Sigmoid colon (tissue), 6 donors: ENCODE measurements at regions not wholly inside any gene's neighbourhood (a gene's known extent, or its start where the extent isn't known, plus 50 kb on each side); places are given as distances from the start of the nearest gene placed in this dataset.

Experiments
- DNase-seq: peaks from one replicate; pipeline ENCODE4 v3.0.0-alpha.2; 2019
- H3K27ac ChIP-seq, 4 donors: fragments of 200-600 bp; sonication (generic); one replicate each; pipeline ENCODE4 v1.5.1; 2016 to 2019; ENCODE audit warnings: mild to moderate bottlenecking in 1 of 4
- H3K27me3 ChIP-seq, 3 donors: fragments of 200-600 bp; sonication (generic); one replicate each; pipeline ENCODE4 v1.5.1; 2019; ENCODE audit warnings: mild to moderate bottlenecking in 1 of 3
- H3K36me3 ChIP-seq, 4 donors: fragments of 200-600 bp; sonication (generic); one replicate each; pipeline ENCODE4 v1.5.1; 2016 to 2019
- H3K4me1 ChIP-seq, 4 donors: fragments of 200-600 bp; sonication (generic); one replicate each; pipeline ENCODE4 v1.5.1; 2017 to 2019
- H3K4me3 ChIP-seq, 4 donors: fragments of 200-600 bp; sonication (generic); one replicate each; pipeline ENCODE4 v1.5.1; 2017 to 2019; ENCODE audit warnings: mild to moderate bottlenecking in 2 of 4, moderate library complexity in 1 of 4
- H3K9me3 ChIP-seq, 4 donors: fragments of 200-600 bp in 3 of 4; sonication (generic) in 3 of 4; one replicate each; pipeline versions ENCODE4 v1.5.1 to v1.6.1; 2013 to 2019
- EP300 ChIP-seq, 4 donors: sonication (generic); formaldehyde crosslinking; IDR thresholded peaks; one replicate each; pipeline ENCODE4 v1.6.1; 2017; ENCODE audit warnings: antibody characterized with exemption in 4 of 4
- POLR2A ChIP-seq, 2 donors: fragments of 450-650 bp; IDR thresholded peaks; one replicate each; pipeline ENCODE4 v1.6.1; 2016; ENCODE audit warnings: antibody characterized with exemption in 2 of 2, mild to moderate bottlenecking in 2 of 2, moderate library complexity in 2 of 2
- POLR2AphosphoS5 ChIP-seq, 4 donors: sonication (generic); formaldehyde crosslinking; IDR thresholded peaks; one replicate each; pipeline ENCODE4 v1.6.1; 2017; ENCODE audit warnings: antibody characterized with exemption in 4 of 4
- WGBS, 2 donors: extraction: QIAGEN DNeasy Blood & Tissue Kit; methylation state at CpG; one replicate each; pipeline ENCODE4 v1.1.7; 2013; 5-methylcytosine and 5-hydroxymethylcytosine counted together
- intact Hi-C: fragments of 100-400 bp; cut with DNase I; formaldehyde crosslinking; loops from one replicate; pipeline ENCODE4 v1.15.1; 2023
- TF ChIP-seq, protein P1 (sequence below), 4 experiments: fragments of 450-650 bp in 3 of 4; fragments of 200-600 bp in 1 of 4; IDR thresholded peaks; one replicate each; pipeline ENCODE4 v1.5.1; 2016 to 2019; ENCODE audit warnings: antibody characterized with exemption in 4 of 4, mild to moderate bottlenecking in 3 of 4, moderate library complexity in 2 of 4
- donor health status: healthy with polysubstance abuse.
- donor health status: healthy.

DNA sequence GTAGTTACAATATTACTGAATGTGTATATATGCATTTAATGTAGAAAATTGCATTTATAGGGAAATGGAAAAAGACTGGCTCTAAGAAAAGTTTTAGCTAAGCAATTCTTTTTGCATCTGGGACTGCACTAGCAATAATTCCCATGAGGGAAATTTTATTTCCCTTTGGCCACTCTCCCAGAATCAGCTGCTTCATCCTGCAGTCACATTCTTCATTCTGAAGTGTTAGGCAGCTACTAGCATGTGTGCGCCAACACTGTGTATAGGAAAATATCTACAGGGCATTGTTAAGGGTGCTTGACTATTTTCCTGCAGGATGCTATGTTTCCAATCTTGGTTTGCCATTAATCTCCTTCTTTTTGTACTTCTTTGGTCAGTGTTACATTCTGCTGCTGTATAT is 312.8 kb upstream of the PCDH20 start:
- 75 to 81% methylated on average over 1 of the region's 1 CpG for WGBS, 2 donors
- no peak for DNase-seq
- Histone ChIP-seq H3K36me3 (no peaks in the 10 kb centered on the region), H3K9me3 (no peaks in the 10 kb centered on the region), H3K27me3 (no peaks in the 10 kb centered on the region), H3K27ac (no peak overlapping the region), H3K4me3 (no peak overlapping the region), H3K4me1 (peaks cover 0 to 20% (median 11%) of the 10 kb centered on the region in 4 donors)
- intact Hi-C loops = no loop called here
- TF ChIP-seq POLR2A (IDR thresholded peaks at IDR 0.05) (no peak), EP300 (IDR thresholded peaks at IDR 0.05) (no peak), POLR2AphosphoS5 (IDR thresholded peaks at IDR 0.05) (peak in 1 of 4 donors; percentile 19)
- TF ChIP-seq, protein P1, sequence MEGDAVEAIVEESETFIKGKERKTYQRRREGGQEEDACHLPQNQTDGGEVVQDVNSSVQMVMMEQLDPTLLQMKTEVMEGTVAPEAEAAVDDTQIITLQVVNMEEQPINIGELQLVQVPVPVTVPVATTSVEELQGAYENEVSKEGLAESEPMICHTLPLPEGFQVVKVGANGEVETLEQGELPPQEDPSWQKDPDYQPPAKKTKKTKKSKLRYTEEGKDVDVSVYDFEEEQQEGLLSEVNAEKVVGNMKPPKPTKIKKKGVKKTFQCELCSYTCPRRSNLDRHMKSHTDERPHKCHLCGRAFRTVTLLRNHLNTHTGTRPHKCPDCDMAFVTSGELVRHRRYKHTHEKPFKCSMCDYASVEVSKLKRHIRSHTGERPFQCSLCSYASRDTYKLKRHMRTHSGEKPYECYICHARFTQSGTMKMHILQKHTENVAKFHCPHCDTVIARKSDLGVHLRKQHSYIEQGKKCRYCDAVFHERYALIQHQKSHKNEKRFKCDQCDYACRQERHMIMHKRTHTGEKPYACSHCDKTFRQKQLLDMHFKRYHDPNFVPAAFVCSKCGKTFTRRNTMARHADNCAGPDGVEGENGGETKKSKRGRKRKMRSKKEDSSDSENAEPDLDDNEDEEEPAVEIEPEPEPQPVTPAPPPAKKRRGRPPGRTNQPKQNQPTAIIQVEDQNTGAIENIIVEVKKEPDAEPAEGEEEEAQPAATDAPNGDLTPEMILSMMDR (IDR thresholded peaks at IDR 0.05) = no peak

DNA sequence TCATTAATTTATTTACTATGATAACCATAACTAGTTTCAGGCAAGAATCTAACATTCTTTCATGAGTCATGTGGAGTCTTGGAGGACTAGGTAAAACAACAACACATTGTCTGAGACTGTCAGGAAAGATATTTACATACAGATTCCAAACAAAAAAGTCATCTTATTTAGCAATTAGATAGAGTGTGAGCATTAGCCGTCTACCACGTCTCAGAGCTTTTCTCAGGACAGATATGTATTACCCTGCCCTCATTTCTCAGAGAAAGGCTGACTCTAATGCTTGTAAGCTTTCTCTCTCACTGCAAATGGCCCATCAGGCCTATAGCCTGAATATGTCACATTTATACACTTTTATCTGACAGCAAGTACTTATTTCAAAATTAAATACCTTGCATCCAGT is 312.1 kb upstream of the PCDH20 start:
- WGBS, 2 donors = 53 to 60% methylated on average over 2 of the region's 2 CpGs
- Histone ChIP-seq H3K4me1 (peaks cover 0 to 20% (median 11%) of the 10 kb centered on the region in 4 donors), H3K9me3 (no peaks in the 10 kb centered on the region), H3K27ac (no peak overlapping the region), H3K36me3 (no peaks in the 10 kb centered on the region), H3K4me3 (no peak overlapping the region), H3K27me3 (no peaks in the 10 kb centered on the region)
- no peak for DNase-seq
- TF ChIP-seq, protein P1 (IDR thresholded peaks at IDR 0.05) = no peak
- TF ChIP-seq POLR2AphosphoS5 (IDR thresholded peaks at IDR 0.05) (no peak), EP300 (IDR thresholded peaks at IDR 0.05) (no peak), POLR2A (IDR thresholded peaks at IDR 0.05) (no peak)
- intact Hi-C loops = no loop called here

DNA sequence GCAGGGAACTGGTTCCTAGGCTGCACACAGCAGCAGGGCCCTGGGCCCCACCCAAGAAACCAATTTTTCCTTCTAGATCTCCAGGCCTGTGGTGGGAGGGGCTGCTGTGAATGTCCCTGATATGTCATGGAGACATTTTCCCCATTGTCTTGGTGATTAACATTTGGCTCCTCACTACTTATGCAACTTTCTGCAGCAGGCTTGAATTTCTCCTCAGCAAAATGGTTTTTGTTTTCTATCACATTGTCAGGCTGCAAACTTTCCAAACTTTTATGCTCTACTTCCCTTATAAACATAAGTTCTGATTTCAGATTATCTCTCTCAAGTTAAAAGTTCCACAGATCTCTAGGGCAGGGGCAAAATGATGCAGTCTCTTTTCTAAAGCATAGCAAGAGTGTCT is 310.2 kb upstream of the PCDH20 start:
- TF ChIP-seq, protein P1 (IDR thresholded peaks at IDR 0.05) = no peak
- TF ChIP-seq POLR2A (IDR thresholded peaks at IDR 0.05) = no peak
- no peak for TF ChIP-seq EP300 (IDR thresholded peaks at IDR 0.05)
- TF ChIP-seq POLR2AphosphoS5 (IDR thresholded peaks at IDR 0.05) = no peak
- intact Hi-C loops = no loop called here
- Histone ChIP-seq H3K9me3 (no peaks in the 10 kb centered on the region), H3K4me1 (peaks cover 0 to 20% (median 11%) of the 10 kb centered on the region in 4 donors), H3K4me3 (no peak overlapping the region), H3K27ac (no peak overlapping the region), H3K27me3 (no peaks in the 10 kb centered on the region), H3K36me3 (no peaks in the 10 kb centered on the region)
- no peak for DNase-seq

DNA sequence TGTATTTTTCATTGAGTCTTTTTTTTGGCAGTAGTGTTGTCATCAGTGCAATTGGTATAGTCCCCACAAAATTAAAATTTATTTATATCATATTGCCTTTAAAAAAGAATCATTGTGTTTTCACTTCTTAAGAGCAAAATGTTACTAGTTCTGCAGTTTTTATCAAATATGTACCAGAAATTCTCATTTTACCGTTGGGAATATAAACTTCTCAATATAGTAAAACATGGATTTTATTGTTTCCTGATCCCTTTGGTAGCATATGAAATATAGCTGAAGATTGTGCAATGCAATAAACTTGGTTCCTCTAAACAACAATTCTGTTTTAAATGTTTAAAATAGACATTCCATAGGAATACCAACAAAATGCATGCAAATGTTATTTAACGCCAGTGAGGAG is 306.5 kb upstream of the PCDH20 start:
- no peak overlapping the region for H3K4me3 ChIP-seq
- DNase-seq = no peak
- no peaks in the 10 kb centered on the region for H3K4me1 ChIP-seq
- no peaks in the 10 kb centered on the region for H3K27me3 ChIP-seq
- no peak overlapping the region for H3K27ac ChIP-seq
- no peak for TF ChIP-seq POLR2A (IDR thresholded peaks at IDR 0.05)
- TF ChIP-seq EP300 (IDR thresholded peaks at IDR 0.05) = no peak
- TF ChIP-seq POLR2AphosphoS5 (IDR thresholded peaks at IDR 0.05) = no peak
- TF ChIP-seq, protein P1 (IDR thresholded peaks at IDR 0.05) = no peak
- H3K9me3 ChIP-seq = no peaks in the 10 kb centered on the region
- intact Hi-C loops = no loop called here
- no peaks in the 10 kb centered on the region for H3K36me3 ChIP-seq
- WGBS, 2 donors = 73 to 75% methylated on average over 2 of the region's 2 CpGs

DNA sequence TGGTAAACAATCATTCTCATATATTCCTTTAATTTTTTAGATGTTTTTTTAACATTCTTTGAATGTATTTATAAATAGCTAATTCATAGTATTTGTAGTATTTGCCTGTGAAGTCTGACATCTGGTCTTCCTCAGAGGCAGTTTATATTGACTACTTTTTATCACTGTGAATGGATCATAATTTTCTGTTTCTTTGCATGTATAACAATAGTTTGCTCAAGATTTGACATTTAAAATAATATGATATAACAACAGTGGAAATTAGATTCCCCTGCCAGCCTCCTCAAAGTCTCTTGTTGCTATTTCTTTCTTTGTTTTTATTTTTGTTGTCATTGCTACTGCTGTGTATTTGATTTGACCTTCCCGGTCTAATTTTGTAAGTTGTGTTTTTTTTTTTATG is 297.0 kb upstream of the PCDH20 start:
- Histone ChIP-seq H3K4me3 (no peak overlapping the region), H3K27me3 (no peaks in the 10 kb centered on the region), H3K27ac (no peak overlapping the region), H3K9me3 (no peaks in the 10 kb centered on the region), H3K4me1 (no peaks in the 10 kb centered on the region), H3K36me3 (no peaks in the 10 kb centered on the region)
- TF ChIP-seq, protein P1 (IDR thresholded peaks at IDR 0.05) = no peak
- no peak for TF ChIP-seq POLR2AphosphoS5 (IDR thresholded peaks at IDR 0.05)
- TF ChIP-seq POLR2A (IDR thresholded peaks at IDR 0.05) = no peak
- no peak for DNase-seq
- intact Hi-C loops = no loop called here
- 43 to 73% methylated on average over 1 of the region's 1 CpG for WGBS, 2 donors
